GM10266 (cell line): ENCODE measurements at regions not wholly inside any gene's neighbourhood (a gene's known extent, or its start where the extent isn't known, plus 50 kb on each side); places are given as distances from the start of the nearest gene placed in this dataset.

Source experiments
- DNase-seq: peaks from one replicate; pipeline ENCODE4 v3.0.0; 2012; ENCODE audit errors: extremely low spot score
- CTCF ChIP-seq: IDR thresholded peaks from 2 replicates; pipeline ENCODE4 v1.5.1; 2012; ENCODE audit warnings: mild to moderate bottlenecking, low read depth; ENCODE audit not compliant: control insufficient read depth, insufficient read depth; ENCODE audit errors: missing control alignments

DNA sequence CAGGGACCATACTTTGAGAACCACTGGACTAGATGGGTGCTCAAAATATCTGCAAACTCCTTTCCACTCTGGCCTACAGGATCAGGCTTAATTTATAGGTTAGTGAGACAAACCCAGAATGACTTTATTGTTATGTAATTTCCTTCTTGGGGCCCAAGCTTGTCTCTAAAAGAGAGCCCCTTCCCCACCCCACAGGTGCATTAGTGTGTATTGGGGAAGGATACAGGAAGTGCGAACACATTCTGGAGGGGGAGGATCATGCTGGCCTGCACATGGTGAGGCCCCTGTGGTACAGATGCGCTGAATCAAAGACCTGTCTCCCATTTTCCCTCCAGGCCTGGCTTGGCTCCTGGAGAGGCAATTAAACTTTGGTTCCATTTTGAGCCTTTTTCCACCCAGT, 273.0 kb upstream of the LRTM1 start:
- TF ChIP-seq CTCF, result no peak
- DNase-seq, result no peak

DNA sequence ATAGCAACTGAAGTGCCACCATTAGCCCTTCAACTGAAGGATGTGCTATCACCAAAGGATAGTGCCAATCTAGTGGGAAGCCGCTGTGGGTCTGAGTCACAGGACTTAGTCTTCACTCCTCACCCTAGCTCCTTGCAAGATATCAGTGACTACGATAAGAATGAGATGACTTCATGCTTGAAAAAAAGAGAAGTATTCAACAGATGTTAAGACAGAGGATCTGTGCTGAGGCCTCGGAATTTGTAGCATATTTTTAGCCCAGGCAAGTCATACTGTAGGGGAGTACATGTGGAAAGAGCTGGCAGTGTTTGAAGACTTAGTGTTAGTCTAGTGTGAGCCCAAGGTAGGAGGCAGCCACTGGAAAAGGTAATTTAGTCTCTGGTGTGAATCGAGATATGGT, 270.7 kb upstream of the LRTM1 start:
- DNase-seq, result no peak
- TF ChIP-seq CTCF, result no peak

DNA sequence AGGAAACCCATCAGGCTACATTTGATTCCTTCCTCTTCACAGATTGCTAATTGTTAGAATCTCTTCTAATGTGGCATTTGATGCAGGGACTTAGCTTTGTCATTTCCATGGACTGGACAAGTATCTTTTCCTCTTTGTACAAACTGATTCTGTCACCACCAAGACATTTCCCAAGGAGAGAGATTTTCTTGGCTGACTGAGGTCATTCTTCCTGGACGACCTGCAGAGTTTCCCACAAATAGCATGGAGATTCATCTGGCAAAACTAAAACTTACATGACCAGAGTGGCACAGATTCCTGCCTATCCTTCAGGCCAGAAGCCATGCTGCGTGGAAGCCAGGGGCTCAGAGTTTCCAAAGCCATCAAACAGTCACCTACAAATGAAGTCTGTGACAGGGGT, 269.2 kb upstream of the LRTM1 start:
- no peak for DNase-seq
- no peak for TF ChIP-seq CTCF

- no peak for TF ChIP-seq CTCF
- DNase-seq, result no peak
Measured at GRCh38 chr3:55196495-55196894, 268.6 kb upstream of the LRTM1 start.

DNA sequence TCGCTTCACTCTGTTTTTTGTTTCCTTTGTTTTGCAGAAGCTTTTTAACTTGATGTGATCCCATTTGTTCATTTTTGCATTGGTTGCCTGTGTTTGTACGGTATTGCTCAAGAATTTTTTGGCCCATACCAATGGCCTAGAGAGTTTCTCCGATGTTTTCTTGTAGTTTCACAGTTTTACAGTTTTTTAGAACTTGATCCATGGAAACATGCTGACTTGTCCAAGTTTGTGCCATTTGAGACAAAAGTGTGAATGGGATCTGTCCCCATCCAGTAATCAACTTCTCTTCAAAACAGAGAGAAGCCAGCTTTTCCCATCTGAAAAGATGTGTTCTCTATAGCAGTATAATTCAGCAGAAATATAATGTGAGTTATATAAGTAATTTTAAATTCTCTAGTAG, 266.5 kb upstream of the LRTM1 start:
- DNase-seq, result no peak
- TF ChIP-seq CTCF, result no peak

- no peak for TF ChIP-seq CTCF
- no peak for DNase-seq
Measured at GRCh38 chr3:55191911-55192775, 264.3 kb upstream of the LRTM1 start.

DNA sequence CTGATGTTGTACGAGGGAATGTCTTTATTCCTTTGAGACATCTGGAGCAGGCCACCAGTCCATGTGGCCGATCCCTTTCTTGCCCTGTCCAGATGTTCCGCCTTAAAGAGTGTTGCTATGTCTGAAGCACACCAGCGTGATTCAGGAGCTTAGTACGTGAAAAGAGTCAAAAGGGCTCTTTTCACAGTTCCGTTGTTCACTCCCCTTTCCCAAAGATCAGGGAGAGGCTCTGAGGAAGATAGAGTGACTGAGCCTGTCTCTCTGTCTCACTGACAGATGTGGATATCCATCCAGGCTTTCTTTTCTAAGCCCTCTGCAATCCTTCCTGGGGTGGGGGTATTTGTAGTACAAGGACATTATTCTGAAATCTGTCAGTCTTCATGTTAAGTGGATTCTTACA, 262.5 kb upstream of the LRTM1 start:
- no peak for DNase-seq
- no peak for TF ChIP-seq CTCF
